ENCODE measurements at regions not wholly inside any gene's neighbourhood (a gene's known extent, or its start where the extent isn't known, plus 50 kb on each side); places are given as distances from the start of the nearest gene placed in this dataset.

GRCh38 chr1:5093042-5093441 lies 438.6 kb downstream of the AJAP1 start:
- no peak for TF ChIP-seq CTCF (IDR thresholded peaks at IDR 0.05)
- no peak for TF ChIP-seq POLR2A (IDR thresholded peaks at IDR 0.05)

Measured in right lobe of liver (tissue), 4 donors.